Hematopoietic multipotent progenitor cell treated with erythropoietin and hydrocortisone succinate and interleukin-3 and kit ligand, for 17 days (in vitro differentiated cells): ENCODE measurements at regions not wholly inside any gene's neighbourhood (a gene's known extent, or its start where the extent isn't known, plus 50 kb on each side); places are given as distances from the start of the nearest gene placed in this dataset.

Experiments
- DNase-seq: peaks from one replicate; pipeline ENCODE4 v3.0.0-alpha.2; 2015; ENCODE audit warnings: low spot score

DNA sequence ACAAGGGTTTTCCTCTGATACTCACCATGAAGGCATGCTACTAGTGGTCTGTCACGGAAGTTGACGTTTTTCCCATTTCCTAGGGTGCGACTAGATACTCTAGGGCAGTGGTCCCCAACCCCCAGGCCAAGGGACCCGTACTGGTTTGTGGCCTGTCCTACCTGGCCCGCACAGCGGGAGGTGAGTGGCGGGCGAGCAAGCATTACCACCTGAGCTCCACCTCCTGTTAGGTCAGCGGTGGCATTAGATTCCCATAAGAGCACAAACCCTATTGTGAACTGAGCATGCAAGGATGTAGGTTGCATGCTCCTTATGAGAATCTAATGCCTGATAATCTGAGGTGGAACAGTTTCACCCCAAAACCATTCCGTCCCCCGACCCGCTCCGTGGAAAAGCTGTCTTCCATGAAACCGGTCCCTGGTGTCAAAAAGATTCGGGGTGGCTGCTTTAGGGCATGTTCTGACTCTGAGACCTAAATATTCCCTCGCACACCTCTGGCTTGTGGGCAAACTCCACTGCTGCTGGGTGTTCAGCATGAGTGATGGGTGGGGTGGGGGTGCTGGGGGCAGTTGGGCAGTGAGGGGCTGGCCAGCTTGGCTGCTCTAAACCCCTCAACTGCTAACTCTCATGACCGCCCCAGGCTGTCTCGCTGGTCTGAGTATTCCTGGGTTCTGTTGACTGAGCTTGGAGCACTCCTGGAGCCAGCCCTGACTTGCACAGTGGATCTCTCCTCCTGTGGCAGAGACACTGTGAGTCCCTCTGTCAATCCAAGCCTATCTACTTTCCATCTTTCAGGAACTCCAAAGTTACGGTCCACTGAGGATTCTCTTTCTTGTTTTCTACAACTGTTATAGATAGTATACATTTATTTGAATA, 78.3 kb upstream of the NEK6 start:
- DNase-seq, result no peak

DNA sequence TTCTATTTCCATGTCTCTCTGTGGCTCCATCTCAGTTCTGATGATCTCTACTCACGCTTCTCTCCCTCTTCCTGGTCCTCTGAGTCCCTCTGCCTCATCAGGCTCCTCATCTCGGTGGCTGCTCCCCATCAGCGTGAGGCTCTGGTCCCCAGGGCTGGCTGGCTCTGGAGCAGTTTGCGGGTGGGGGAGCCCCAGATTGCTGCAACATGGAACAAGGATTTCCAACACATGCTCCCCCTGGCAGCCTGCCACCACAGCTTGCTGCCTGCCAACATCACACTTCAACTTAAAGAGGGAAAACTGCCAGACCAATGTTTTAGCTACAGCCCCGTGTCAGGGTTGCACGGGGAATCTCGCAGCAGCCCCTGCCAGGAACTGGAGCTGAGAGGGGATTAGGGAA, 77.2 kb upstream of the NEK6 start:
- DNase-seq, result no peak

DNA sequence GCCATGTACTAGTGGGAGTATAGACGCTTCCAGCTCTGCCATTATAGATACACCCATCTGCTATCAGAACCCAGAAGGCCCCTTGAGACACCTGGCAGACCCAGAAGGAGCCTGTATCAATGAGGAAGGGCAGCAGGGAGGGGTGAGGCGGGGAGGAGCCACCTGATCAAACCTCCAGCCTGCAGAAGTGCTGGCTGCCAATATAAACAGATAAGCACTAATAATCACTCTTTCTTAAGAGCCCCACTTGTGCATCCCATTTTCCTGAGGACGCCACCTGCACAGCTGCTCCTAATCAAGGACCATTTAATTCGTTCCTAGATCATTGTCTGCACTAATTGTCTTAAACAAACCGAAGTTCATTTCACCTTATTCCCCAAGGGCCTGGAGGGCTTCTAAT, 75.0 kb upstream of the NEK6 start:
- DNase-seq, result no peak

GRCh38 chr9:124183772-124184171, 74.0 kb upstream of the NEK6 start:
- DNase-seq, result no peak

- no peak for DNase-seq
Measured at GRCh38 chr9:124185413-124185812, 72.3 kb upstream of the NEK6 start.

DNA sequence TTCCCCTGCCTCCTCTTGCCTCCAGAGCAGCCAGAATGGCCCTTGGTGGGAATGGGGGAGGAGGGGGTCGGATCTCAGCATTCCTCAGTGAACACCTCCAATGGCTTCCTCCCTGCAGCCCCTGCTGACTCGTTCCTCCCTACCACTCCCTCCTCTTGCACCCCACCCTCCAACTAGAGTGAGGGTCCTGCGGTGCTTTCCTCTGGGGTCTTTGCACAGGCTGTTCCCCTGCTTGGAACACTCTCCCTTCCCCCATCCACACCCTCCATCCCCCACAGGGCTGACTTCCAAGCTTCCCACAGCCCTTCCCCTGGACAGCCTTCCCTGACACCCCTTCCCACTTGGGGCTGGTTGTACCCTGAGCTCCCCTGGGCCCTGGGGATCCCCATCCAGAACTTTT, 70.4 kb upstream of the NEK6 start:
- DNase-seq, result no peak

- DNase-seq, result no peak
Measured at GRCh38 chr9:124188331-124189110, 69.2 kb upstream of the NEK6 start.

- no peak for DNase-seq
Measured at GRCh38 chr9:124190761-124191160, 67.0 kb upstream of the NEK6 start.

- no peak for DNase-seq
Measured at GRCh38 chr9:124191691-124192395, 65.9 kb upstream of the NEK6 start.

DNA sequence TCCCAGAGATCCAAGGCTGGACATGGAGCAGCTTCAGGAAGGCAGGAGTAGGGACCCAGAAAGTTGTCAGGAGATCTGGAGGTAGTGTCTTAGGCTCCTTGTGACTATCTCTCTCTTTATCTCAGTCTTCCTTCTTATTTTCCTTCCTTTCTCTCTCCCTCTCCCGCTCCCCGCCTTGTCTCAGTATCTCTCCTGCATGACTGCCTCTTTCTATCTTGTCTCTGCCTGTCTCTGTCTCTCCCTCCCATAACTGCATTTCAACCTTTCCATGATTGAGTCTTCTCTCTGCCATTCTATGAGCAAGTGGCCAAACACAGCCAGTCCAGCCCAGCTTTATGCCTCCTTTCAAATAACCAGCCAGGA, 61.0 kb upstream of the NEK6 start:
- no peak for DNase-seq

DNA sequence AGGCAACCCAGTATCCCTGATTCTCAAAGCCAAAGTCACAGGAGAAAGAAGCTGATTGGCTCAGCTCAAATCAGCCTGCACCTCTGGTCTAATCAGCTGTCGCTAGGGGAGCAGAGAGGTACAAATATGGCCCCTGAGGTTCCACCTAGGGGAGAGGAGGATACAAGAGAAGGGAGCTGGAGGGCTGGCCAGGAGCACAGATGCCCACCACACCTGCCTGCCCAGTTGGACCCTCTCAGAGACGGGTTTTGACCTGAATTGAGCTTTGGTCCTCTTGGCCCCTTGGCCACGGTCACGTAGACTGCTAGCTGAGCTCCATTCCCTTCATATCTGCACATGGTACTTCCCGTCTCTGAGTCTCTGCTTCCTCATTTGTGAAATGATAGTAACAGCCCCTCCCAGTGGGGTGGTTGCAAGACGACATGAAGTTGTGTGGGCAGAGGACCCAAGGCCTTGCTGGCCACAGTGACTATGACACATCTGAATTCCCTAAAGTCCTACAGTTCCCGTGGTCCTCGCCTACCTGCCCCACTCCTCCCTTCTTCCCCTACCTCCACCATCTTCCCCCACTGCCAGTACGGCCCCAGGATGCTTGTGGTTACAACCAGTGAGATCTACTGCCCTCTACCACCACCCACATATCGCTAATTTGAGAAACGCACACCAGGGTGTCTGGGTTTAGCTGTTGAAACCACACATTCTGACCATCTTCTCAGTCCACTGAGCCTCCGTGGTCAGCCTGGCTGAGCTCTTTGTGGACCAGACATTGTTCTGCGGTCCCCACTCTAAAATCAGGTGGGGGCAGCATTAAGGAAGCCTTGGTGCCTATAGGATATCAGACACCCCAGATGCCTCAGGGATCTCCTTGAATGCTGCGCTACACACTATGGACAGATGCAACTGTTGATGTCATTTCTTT, 60.3 kb upstream of the NEK6 start:
- no peak for DNase-seq

- DNase-seq, result no peak
Measured at GRCh38 chr9:124198331-124198730, 59.4 kb upstream of the NEK6 start.

DNA sequence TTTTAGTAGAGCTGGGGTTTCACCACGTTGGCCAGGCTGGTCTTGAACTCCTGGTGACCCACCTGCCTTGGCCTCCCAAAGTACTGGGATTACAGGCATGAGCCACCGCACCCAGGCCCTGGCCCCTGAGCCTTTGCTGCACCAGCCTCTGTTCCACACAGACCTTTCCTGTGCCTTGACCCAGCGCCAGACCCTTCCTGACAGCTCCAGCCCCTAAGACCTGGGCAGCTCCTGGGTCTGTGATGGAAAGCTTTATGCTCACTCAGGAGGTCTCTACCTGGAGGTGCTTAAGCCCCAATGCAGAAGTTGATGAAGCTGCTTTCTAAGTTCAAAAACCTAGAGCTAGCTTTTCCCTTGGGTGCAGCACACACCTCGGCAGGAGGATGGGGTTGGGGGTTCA, 58.8 kb upstream of the NEK6 start:
- DNase-seq, result no peak

- no peak for DNase-seq
Measured at GRCh38 chr9:124199474-124199873, 58.3 kb upstream of the NEK6 start.

DNA sequence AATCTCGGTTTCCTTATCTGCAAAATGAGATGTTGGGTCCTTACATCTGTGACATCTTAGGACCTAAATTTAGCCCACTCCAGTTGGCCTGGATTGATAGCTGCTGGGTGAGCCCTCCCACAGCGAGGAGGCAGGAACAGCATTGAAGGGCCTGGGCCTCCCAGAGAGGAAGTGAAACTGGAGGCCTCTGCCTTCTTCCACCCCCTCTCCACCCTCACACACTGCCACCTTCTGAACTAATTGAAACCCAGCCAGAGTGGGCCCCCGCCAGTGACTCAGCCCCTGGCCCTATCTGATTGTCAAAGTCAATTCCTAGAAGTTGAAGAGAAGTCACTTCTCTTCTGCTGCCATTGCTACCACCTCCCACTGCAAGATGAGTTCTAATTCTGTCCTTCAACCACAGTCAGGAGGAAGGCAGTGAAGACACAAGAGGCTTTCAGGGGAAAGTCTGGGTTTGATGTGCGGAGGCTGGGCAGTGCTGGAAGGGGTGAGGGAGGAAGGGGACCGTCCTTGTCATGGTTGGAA, 55.2 kb upstream of the NEK6 start:
- DNase-seq, result no peak

GRCh38 chr9:124205686-124206352, 51.9 kb upstream of the NEK6 start:
- no peak for DNase-seq

DNA sequence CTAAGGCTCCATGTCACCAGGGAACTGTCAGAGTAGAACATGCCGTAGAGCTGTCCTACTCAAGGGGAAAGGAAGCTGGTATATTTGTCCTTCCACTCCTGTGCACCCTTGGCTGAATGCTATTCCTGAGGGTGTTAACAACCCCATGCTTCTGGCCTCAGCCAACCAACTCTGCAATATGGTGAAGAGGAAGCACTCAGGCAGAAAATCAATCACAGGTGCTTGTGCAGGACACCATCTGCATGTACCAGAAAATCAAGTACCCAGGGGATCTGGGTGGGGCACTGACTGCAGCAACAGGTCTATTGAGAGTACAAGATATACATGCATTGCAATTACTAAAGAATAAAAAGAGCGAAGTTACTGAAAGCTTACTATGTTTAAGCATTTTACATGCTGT, 51.4 kb upstream of the NEK6 start:
- no peak for DNase-seq
